ENCODE measurements at regions not wholly inside any gene's neighbourhood (a gene's known extent, or its start where the extent isn't known, plus 50 kb on each side); places are given as distances from the start of the nearest gene placed in this dataset.

DNA sequence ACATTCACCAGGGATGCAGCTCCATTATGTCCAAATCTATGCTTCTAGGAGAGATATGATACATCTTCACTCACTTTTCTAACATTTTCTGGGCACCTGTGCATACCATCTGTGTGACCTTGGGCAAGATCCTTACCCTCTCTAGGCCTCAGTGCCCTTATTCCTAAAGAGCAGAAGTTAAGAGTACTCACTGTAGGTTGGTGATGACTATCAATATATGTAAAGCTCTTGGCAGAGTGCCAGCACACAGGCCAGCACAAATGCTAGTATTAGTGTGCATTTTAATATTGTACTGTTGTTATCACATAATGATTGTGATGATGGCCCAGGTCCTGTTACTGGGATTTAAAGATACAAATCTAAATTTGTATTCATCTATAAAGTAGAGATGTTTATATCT lies 199.2 kb downstream of the RAD51AP2 start:
- TF ChIP-seq, protein P1, sequence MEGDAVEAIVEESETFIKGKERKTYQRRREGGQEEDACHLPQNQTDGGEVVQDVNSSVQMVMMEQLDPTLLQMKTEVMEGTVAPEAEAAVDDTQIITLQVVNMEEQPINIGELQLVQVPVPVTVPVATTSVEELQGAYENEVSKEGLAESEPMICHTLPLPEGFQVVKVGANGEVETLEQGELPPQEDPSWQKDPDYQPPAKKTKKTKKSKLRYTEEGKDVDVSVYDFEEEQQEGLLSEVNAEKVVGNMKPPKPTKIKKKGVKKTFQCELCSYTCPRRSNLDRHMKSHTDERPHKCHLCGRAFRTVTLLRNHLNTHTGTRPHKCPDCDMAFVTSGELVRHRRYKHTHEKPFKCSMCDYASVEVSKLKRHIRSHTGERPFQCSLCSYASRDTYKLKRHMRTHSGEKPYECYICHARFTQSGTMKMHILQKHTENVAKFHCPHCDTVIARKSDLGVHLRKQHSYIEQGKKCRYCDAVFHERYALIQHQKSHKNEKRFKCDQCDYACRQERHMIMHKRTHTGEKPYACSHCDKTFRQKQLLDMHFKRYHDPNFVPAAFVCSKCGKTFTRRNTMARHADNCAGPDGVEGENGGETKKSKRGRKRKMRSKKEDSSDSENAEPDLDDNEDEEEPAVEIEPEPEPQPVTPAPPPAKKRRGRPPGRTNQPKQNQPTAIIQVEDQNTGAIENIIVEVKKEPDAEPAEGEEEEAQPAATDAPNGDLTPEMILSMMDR (IDR thresholded peaks at IDR 0.05; ENCODE audit: low read depth, low read length) = no peak
- TF ChIP-seq, protein P2, sequence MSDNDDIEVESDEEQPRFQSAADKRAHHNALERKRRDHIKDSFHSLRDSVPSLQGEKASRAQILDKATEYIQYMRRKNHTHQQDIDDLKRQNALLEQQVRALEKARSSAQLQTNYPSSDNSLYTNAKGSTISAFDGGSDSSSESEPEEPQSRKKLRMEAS (IDR thresholded peaks at IDR 0.05; ENCODE audit: low read depth, low read length) = no peak
- TF ChIP-seq POLR2A (IDR thresholded peaks at IDR 0.05; ENCODE audit: extremely low read depth, insufficient read length) = no peak
